ENCODE measurements at regions not wholly inside any gene's neighbourhood (a gene's known extent, or its start where the extent isn't known, plus 50 kb on each side); places are given as distances from the start of the nearest gene placed in this dataset.

DNA sequence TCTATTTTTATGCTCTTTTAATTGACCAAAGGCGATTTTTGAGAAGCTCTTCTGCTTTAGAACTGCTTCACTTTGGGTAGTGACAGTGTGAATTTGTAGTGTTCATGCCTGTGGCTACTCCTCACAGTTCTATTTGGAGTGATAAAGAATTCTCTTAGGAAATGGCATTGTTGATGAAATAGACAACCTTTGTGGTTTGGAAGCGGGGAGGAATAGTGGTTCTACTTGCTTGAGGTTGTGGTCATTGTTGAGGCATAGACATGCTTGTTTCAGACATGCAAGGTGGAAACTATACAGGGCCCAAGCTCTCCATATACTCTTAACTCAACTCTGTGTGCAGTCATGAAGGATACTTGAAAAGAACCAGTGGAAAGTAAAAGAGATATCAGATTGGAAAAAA lies 481.1 kb upstream of the NEGR1 start:
- TF ChIP-seq, protein P1, sequence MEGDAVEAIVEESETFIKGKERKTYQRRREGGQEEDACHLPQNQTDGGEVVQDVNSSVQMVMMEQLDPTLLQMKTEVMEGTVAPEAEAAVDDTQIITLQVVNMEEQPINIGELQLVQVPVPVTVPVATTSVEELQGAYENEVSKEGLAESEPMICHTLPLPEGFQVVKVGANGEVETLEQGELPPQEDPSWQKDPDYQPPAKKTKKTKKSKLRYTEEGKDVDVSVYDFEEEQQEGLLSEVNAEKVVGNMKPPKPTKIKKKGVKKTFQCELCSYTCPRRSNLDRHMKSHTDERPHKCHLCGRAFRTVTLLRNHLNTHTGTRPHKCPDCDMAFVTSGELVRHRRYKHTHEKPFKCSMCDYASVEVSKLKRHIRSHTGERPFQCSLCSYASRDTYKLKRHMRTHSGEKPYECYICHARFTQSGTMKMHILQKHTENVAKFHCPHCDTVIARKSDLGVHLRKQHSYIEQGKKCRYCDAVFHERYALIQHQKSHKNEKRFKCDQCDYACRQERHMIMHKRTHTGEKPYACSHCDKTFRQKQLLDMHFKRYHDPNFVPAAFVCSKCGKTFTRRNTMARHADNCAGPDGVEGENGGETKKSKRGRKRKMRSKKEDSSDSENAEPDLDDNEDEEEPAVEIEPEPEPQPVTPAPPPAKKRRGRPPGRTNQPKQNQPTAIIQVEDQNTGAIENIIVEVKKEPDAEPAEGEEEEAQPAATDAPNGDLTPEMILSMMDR (IDR thresholded peaks at IDR 0.05) = no peak
- no peak for TF ChIP-seq ZFX (IDR thresholded peaks at IDR 0.05; ENCODE audit: borderline replicate concordance)

Measured in 22Rv1 (cell line).